Endometrium (tissue), 2 donors: ENCODE measurements at regions not wholly inside any gene's neighbourhood (a gene's known extent, or its start where the extent isn't known, plus 50 kb on each side); places are given as distances from the start of the nearest gene placed in this dataset.

Source experiments
- FAIRE-seq: peaks from 2 replicates; lab custom pipeline; 2012; peaks lifted over from hg19 to GRCh38; lab: Jason Lieb, UNC
- donor health status: control.
- donor health status: control.

DNA sequence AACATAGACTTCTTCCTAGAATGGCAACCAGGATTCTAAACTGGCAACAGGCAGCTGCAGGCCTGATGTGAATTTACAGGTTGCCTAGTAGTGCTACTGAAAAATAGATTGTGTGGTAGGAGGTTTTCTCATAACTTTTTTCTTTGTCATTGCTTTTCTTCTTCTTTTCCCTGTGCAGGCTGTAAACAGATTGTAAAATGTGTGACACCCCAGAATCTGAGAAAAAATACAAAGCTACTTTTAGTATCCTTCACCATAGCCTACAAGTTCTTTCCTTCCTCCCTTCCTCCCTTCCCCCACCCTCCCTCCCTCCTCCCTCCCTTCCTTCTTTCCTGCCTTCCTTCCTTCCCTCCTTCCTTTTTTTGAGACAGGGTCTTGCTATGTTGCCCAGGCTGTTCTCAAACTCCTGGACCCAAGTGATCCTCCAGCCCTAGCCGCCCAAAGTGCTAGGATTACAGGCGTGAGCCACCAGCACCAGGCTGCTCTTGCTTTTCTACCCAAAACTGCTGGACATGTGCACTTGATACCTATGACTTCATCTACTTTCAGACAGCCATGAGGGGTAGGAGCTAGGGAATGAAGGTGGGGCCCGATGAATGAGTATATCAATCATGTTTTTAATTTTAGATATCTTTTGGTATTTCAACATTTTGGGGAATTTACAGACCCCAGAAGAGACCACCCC lies 114.2 kb upstream of the EEA1 start:
- no peak for FAIRE-seq

DNA sequence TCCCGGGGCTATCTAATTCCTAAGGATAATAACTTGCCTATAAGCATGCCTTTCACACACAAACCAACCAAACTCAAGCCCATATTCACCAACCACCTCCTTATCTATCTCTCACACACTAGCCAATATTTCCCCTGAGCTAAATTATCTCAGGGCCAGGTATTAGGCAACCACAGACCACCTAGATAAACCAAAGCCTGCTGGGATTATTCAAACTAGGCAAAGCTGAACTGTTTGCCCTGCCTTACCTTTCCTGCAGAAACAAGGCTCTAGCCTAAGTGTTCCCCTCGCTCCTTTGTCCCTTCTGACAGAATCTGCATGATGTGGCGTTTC lies 114.7 kb upstream of the EEA1 start:
- no peak for FAIRE-seq

DNA sequence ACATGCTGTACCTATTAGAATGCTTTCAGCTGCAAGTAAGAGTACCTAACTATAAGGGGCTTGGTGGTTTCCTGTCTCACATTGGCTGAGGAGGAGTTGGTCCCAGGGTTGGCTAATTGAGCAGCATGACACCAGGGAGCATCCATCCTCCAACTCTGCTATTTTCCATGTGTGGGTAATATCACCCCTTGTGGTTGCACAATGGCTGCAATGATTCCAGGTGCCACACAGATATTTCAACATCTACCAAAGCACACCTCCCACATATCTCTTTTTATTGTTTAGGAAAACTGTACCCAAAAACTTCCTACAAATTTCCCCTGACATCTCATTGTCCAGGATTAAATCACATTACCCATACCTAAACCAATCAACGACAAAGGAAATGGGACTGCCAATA lies 118.0 kb upstream of the EEA1 start:
- no peak for FAIRE-seq

DNA sequence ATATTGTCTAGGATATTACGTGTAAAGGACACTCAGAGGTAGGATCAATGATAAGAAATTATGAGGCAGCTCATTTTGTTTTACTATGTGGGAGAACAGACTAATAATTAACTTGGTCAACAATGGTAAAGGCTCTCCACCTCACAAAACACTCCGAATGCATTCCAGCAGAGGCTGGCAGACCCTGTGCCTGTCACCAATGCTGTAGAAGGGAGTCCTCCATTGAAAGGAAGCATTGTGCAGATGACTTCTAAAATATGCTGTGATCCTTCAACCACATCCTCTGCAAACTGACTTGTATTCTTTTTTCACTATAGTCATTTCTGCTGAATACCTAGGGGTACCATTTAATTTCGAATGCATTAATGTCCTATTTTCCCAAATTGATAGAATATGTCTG lies 119.6 kb upstream of the EEA1 start:
- no peak for FAIRE-seq

- FAIRE-seq = no peak
These were observed 121.1 kb upstream of the EEA1 start for GRCh38 chr12:93050026-93050747.

- no peak for FAIRE-seq
These were observed 121.6 kb upstream of the EEA1 start for GRCh38 chr12:93050748-93051081.

DNA sequence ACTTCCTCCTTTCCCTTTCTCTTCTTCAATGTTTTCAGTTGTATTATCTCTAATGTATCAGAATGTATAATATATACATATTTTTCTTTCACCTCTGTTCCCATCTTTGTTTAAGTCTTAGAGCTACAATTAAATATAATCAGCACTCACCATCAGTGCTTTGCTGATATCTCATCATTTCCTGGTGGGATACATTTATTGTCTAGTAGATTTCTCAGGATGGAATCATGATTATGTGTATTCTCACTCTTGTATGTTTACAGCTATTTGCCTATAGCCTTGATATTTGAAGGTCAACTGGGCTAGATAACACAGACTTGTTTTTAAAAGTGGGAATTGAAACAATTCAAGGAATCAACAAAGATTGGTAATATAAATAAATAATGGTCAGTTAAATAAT lies 124.9 kb upstream of the EEA1 start:
- no peak for FAIRE-seq

DNA sequence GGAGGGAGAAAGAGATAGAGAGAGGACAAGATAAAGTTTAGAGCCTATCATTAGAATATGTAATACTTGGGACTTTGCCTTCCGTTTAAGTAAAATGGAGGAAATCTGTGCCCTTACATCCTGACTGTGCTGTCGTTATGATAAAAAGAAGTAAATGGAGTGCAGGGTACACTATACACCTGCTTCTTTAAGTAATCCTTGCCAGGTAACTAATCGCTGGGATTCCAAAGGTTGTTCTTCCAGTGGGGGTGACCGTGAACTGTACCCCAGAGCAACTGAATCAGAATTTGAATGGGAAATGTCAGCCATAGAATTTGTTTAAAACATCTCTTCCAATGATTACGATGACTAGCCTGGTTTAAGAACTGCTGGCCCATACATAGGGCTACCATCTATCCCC lies 126.1 kb upstream of the EEA1 start:
- FAIRE-seq = no peak

GRCh38 chr12:93056971-93057535 lies 128.0 kb upstream of the EEA1 start:
- no peak for FAIRE-seq

- FAIRE-seq = no peak
These were observed 129.2 kb upstream of the EEA1 start for GRCh38 chr12:93058280-93058679.

DNA sequence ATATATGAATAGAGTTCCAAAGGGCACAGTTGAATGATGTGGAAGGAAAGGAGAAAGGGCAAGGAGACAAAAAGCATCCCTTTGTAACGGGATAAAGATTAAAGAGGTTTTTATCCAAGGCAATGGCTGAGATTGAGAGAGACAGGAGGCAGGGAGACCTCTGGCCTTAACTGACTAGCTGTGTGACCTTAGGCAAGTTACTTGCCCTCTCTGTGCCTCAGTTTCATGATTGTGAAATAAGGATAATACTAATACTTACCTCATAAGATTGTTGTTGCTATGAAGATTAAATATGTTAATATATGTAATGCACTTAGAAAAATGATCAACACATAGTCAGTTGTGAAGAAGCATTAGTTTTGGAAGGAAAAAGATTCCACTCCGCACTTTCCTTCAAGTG lies 130.2 kb upstream of the EEA1 start:
- no peak for FAIRE-seq

GRCh38 chr12:93059925-93060665 lies 131.0 kb upstream of the EEA1 start:
- FAIRE-seq = no peak

DNA sequence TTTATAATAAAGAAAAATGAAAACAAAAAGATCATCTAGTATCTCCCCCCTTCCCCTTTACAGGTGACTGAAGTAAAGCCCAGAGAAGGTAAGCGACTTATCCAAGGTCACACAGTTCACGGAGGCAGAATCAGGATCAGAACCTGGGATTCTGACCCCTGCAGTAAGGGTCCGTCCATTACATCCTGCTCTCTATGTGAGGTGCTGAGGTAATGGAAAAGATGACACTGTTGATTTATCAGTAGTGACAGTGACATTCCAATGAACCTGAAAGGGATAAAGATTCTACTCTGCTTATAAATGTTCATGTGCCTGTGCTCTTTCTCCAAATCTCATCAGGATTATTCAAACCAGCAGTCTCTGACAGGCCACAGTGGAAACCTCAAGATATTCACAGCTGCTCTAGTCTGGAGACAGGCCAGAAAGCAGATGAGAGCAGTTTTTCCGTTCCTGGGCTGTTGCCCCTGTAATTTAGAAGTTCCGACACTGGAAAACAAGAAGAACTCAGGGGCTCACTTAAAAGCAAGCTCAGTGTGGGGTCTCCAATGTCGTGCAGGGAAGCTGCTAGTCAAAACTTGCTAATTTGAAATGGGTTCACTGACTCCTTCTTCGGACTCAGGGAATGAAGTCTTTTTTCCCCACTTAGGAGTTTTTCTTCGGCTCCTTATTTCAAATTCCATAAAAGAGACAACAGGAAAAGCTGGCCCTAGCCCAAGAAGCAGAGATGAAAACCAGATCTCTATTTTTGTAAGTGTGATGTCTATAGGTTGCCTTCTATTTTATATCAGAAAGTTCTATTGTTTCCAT lies 131.8 kb upstream of the EEA1 start:
- no peak for FAIRE-seq

DNA sequence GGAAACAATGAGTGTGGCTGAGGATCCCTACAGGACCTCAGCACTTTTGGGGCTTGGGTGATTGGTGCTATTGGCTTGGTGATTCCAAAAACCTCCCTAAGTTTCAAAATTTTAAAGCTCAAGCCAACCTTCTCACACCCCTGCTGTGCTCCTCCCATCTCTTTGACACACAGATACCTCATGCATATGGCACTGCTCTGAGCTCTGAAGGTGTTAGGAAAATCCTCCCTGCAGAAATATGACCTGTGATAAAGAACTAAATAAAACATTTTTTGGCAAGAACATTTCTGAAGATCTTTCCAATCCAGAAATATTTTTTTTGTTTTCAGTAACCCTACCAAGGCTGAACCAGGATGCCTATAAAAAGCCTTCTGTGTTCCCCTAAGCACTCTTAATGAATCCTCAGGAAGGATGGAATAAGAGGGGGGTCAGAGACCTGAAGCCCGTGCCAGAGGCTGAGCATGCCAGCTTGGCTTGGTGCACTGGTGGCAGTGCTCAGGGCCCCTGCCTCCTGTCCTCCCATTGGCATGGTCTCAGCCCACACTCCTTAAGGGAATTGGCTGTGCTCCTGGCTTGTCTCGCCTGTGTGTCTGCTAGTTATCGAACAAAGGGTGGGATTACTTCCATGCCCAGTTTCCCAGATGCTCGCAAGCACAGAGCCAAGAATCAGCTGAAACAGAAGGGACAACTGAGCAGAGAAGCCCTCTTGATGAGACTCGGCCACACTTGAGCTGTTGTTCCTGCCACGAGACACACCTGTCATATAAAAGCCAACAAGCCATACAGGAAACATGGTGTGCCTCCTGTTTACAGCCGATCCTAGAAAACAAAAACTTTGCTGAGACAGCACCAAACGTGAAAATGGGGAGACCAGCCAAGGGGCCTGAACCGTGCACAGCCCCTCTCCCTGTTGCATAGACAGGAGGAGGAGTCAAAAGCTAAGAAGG lies 132.7 kb upstream of the EEA1 start:
- no peak for FAIRE-seq

DNA sequence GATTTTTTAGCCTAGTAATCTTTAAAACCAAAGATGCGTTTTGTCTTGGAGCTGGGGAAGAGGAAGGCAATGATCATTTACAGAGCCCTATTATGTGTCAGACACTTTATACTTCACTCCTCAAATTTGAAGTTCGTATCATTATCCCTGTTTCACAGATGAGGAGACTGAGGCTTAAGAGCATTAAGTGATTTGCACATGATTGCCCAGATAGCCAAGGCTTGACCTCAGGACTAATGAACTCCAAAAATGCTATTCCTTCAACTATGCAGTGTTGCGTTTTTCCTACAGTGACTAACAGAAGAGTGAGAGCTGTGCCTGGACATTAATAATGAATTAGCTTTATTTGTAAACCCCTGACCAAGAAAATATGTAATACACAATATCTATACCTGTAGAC lies 136.8 kb upstream of the EEA1 start:
- no peak for FAIRE-seq

GRCh38 chr12:93072340-93072739 lies 143.2 kb upstream of the EEA1 start:
- no peak for FAIRE-seq

DNA sequence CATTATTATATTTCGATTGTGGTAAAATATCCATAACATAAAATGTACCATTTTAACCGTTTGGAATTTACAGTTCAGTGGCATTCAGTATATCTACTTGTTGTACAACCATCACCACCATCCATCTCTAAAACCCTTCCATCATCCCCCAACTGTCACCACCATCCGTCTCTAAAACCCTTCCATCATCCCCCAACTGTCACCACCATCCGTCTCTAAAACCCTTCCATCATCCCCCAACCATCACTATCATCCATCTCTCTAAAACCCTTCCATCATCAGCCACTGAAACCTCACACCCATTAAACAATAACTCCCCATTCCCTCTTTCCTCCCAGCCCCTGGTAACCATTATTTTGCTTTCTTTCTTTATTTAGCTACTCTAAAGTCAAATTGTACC lies 144.2 kb upstream of the EEA1 start:
- no peak for FAIRE-seq

DNA sequence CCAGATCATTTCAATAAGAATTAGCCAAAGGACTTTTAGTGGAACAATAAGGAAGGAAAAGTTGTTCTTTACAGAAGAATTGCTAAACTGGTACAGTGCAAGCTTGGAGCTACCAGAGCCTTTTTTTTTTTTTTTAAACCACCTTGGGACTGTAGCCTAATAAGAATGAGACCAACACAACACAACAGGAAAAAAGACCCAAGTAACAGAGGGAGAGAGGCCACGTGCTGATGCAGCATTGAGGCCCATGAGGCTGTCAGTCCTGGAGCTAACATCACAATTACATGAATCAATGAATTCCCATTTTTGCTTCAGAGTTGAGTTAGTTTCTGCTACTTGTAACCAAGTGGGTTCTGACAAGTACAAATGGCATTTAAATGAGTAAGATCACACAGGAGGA lies 149.0 kb upstream of the EEA1 start:
- no peak for FAIRE-seq

DNA sequence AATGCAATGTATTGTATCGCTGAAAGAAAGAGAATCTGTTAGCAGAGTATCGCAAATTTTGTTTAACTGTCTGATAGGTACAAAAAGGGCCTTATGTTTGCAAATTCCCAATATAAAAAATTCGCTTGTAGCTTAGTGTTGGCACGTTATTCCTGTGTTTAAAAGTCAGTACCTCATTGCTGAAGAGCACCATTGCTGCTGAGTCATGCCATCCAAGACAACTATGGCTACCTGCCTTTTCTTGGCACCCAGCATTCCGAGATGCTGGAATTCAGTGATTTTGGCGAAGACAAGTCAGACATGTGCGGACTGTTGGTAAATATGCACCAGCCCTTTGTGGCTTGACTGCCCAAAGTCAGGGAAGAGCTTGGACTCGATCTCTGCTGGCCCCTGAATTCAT lies 149.5 kb upstream of the EEA1 start:
- no peak for FAIRE-seq

GRCh38 chr12:93079271-93079670 lies 150.2 kb upstream of the EEA1 start:
- FAIRE-seq = no peak

- FAIRE-seq = no peak
These were observed 150.9 kb upstream of the EEA1 start for GRCh38 chr12:93079976-93080375.
